8988T (cell line): ENCODE measurements at regions not wholly inside any gene's neighbourhood (a gene's known extent, or its start where the extent isn't known, plus 50 kb on each side); places are given as distances from the start of the nearest gene placed in this dataset.

Experiments
- DNase-seq: peaks from one replicate; pipeline ENCODE4 v3.0.0; 2011

- DNase-seq: no peak
Observed at GRCh38 chr2:7476371-7476770, 559.2 kb downstream of the RNF144A start.

GRCh38 chr2:7479603-7480002, 562.4 kb downstream of the RNF144A start:
- DNase-seq: no peak

- no peak for DNase-seq
Observed at GRCh38 chr2:7480431-7480830, 563.2 kb downstream of the RNF144A start.

- DNase-seq: no peak
Observed at GRCh38 chr2:7490672-7491071, 573.5 kb downstream of the RNF144A start.

- DNase-seq: no peak
Observed at GRCh38 chr2:7492719-7493118, 575.5 kb downstream of the RNF144A start.

- no peak for DNase-seq
Observed at GRCh38 chr2:7497178-7497577, 580.0 kb downstream of the RNF144A start.

GRCh38 chr2:7499018-7499417, 581.8 kb downstream of the RNF144A start:
- DNase-seq: no peak

- DNase-seq: no peak
Observed at GRCh38 chr2:7502336-7502735, 585.1 kb downstream of the RNF144A start.

GRCh38 chr2:7508296-7508943, 591.2 kb downstream of the RNF144A start:
- no peak for DNase-seq

- DNase-seq: no peak
Observed at GRCh38 chr2:7510353-7510752, 593.1 kb downstream of the RNF144A start.

- DNase-seq: no peak
Observed at GRCh38 chr2:7513834-7514233, 596.6 kb downstream of the RNF144A start.

- no peak for DNase-seq
Observed at GRCh38 chr2:7515327-7515726, 598.1 kb downstream of the RNF144A start.

- no peak for DNase-seq
Observed at GRCh38 chr2:7516484-7517063, 599.4 kb downstream of the RNF144A start.

- no peak for DNase-seq
Observed at GRCh38 chr2:7517088-7517487, 599.9 kb downstream of the RNF144A start.

- no peak for DNase-seq
Observed at GRCh38 chr2:7517851-7518250, 600.6 kb downstream of the RNF144A start.

GRCh38 chr2:7523481-7524120, 606.4 kb downstream of the RNF144A start:
- DNase-seq: no peak

GRCh38 chr2:7524195-7524594, 607.0 kb downstream of the RNF144A start:
- DNase-seq: no peak

- no peak for DNase-seq
Observed at GRCh38 chr2:7525746-7526145, 608.5 kb downstream of the RNF144A start.

GRCh38 chr2:7527165-7527722, 610.0 kb downstream of the RNF144A start:
- no peak for DNase-seq

- no peak for DNase-seq
Observed at GRCh38 chr2:7530001-7530400, 612.8 kb downstream of the RNF144A start.

GRCh38 chr2:7539077-7539476, 621.9 kb downstream of the RNF144A start:
- no peak for DNase-seq

- no peak for DNase-seq
Observed at GRCh38 chr2:7539760-7540159, 622.5 kb downstream of the RNF144A start.

GRCh38 chr2:7552825-7553570, 635.8 kb downstream of the RNF144A start:
- no peak for DNase-seq

- DNase-seq: no peak
Observed at GRCh38 chr2:7555260-7555659, 638.0 kb downstream of the RNF144A start.
